Colonic mucosa (tissue), 4 donors: ENCODE measurements at regions not wholly inside any gene's neighbourhood (a gene's known extent, or its start where the extent isn't known, plus 50 kb on each side); places are given as distances from the start of the nearest gene placed in this dataset.

ENCODE experiments used
- DNase-seq: peaks from one replicate; pipeline ENCODE4 v3.0.0-alpha.2; 2020
- H3K27ac ChIP-seq: fragments of 200-600 bp; one replicate; pipeline ENCODE4 v1.8.0; 2021
- H3K27me3 ChIP-seq: fragments of 200-600 bp; one replicate; pipeline ENCODE4 v1.8.0; 2021
- H3K36me3 ChIP-seq: fragments of 200-600 bp; one replicate; pipeline ENCODE4 v1.8.0; 2021
- H3K4me1 ChIP-seq: fragments of 200-600 bp; one replicate; pipeline ENCODE4 v1.8.0; 2021; ENCODE audit warnings: mild to moderate bottlenecking
- H3K4me3 ChIP-seq: fragments of 200-600 bp; one replicate; pipeline ENCODE4 v1.8.0; 2021
- H3K9ac ChIP-seq, 2 donors: one replicate each; pipeline ENCODE4 v1.7.0; 2013; ENCODE audit warnings: control low read depth in 2 of 2, low read depth in 2 of 2, low read length in 2 of 2
- H3K9me3 ChIP-seq: fragments of 200-600 bp; one replicate; pipeline ENCODE4 v1.8.0; 2021
- CTCF ChIP-seq: fragments of 200-600 bp; IDR thresholded peaks from one replicate; pipeline ENCODE4 v1.8.0; 2022; ENCODE audit warnings: antibody characterized with exemption, mild to moderate bottlenecking
- intact Hi-C: fragments of 100-400 bp; cut with DNase I; formaldehyde crosslinking; loops from one replicate; pipeline ENCODE4 v1.14.1; 2022
- donor health status: healthy.
- donor health status: DM: no; HTN: no; CAD: no.
- donor health status: DM: no; HTN: no; CAD: no.

- Histone ChIP-seq H3K27me3 (no peaks in the 10 kb centered on the region), H3K9me3 (no peaks in the 10 kb centered on the region), H3K4me3 (no peak overlapping the region), H3K27ac (no peak overlapping the region), H3K4me1 (no peaks in the 10 kb centered on the region), H3K36me3 (no peaks in the 10 kb centered on the region), H3K9ac (no peak overlapping the region)
- intact Hi-C loops: no loop called here
- no peak for DNase-seq
- TF ChIP-seq CTCF: no peak
Measured at GRCh38 chr1:83083589-83084224, 915.2 kb downstream of the TTLL7 start.

GRCh38 chr1:83077411-83077810, 921.5 kb downstream of the TTLL7 start:
- Histone ChIP-seq H3K9me3 (no peaks in the 10 kb centered on the region), H3K27ac (no peak overlapping the region), H3K4me1 (no peaks in the 10 kb centered on the region), H3K36me3 (no peaks in the 10 kb centered on the region), H3K27me3 (no peaks in the 10 kb centered on the region), H3K4me3 (no peak overlapping the region), H3K9ac (no peak overlapping the region)
- intact Hi-C loops: no loop called here
- TF ChIP-seq CTCF: no peak
- DNase-seq: no peak

- DNase-seq: no peak
Measured at GRCh38 chr1:83075107-83075506, 923.8 kb downstream of the TTLL7 start.

GRCh38 chr1:83067954-83068353, 931.0 kb downstream of the TTLL7 start:
- intact Hi-C loops: no loop called here
- TF ChIP-seq CTCF: no peak
- Histone ChIP-seq H3K4me3 (no peak overlapping the region), H3K9ac (no peak overlapping the region), H3K27me3 (no peaks in the 10 kb centered on the region), H3K9me3 (no peaks in the 10 kb centered on the region), H3K27ac (no peak overlapping the region), H3K4me1 (no peaks in the 10 kb centered on the region), H3K36me3 (no peaks in the 10 kb centered on the region)
- DNase-seq: no peak

More at GRCh38 chr1:83075107-83075506, 923.8 kb downstream of the TTLL7 start:
- Histone ChIP-seq H3K9me3 (no peaks in the 10 kb centered on the region), H3K4me1 (no peaks in the 10 kb centered on the region), H3K9ac (no peak overlapping the region), H3K36me3 (no peaks in the 10 kb centered on the region), H3K27ac (no peak overlapping the region), H3K27me3 (no peaks in the 10 kb centered on the region), H3K4me3 (no peak overlapping the region)
- intact Hi-C loops: no loop called here
- no peak for TF ChIP-seq CTCF

GRCh38 chr1:83065952-83066727, 932.8 kb downstream of the TTLL7 start:
- no peak for DNase-seq
- Histone ChIP-seq H3K9me3 (no peaks in the 10 kb centered on the region), H3K4me1 (no peaks in the 10 kb centered on the region), H3K4me3 (no peak overlapping the region), H3K27ac (no peak overlapping the region), H3K27me3 (no peaks in the 10 kb centered on the region), H3K9ac (no peak overlapping the region), H3K36me3 (no peaks in the 10 kb centered on the region)
- intact Hi-C loops: no loop called here
- no peak for TF ChIP-seq CTCF
